Glutamatergic neuron (in vitro differentiated cells): ENCODE measurements at regions not wholly inside any gene's neighbourhood (a gene's known extent, or its start where the extent isn't known, plus 50 kb on each side); places are given as distances from the start of the nearest gene placed in this dataset.

Experiments
- DNase-seq: peaks from one replicate; pipeline ENCODE4 v3.0.0; 2022
- H3K27ac Mint-ChIP-seq: one replicate; pipeline ENCODE4 v1.8.0; 2020; ENCODE audit warnings: mild to moderate bottlenecking, mixed read lengths, inconsistent platforms; ENCODE audit not compliant: unreplicated experiment
- H3K27me3 Mint-ChIP-seq: one replicate; pipeline ENCODE4 v1.8.0; 2020; ENCODE audit warnings: mild to moderate bottlenecking, moderate library complexity, mixed read lengths, inconsistent platforms; ENCODE audit not compliant: unreplicated experiment
- H3K36me3 Mint-ChIP-seq: one replicate; pipeline ENCODE4 v1.8.0; 2020; ENCODE audit warnings: mild to moderate bottlenecking, mixed read lengths, inconsistent platforms; ENCODE audit not compliant: unreplicated experiment
- H3K4me1 Mint-ChIP-seq: one replicate; pipeline ENCODE4 v1.8.0; 2020; ENCODE audit warnings: mild to moderate bottlenecking, low read depth, mixed read lengths, inconsistent platforms; ENCODE audit not compliant: unreplicated experiment
- H3K4me3 Mint-ChIP-seq: one replicate; pipeline ENCODE4 v1.8.0; 2020; ENCODE audit warnings: mild to moderate bottlenecking, mixed read lengths, inconsistent platforms; ENCODE audit not compliant: unreplicated experiment
- H3K9me3 Mint-ChIP-seq: one replicate; pipeline ENCODE4 v1.8.0; 2020; ENCODE audit warnings: mild to moderate bottlenecking, moderate library complexity, mixed read lengths, inconsistent platforms; ENCODE audit not compliant: unreplicated experiment
- CTCF ChIP-seq: fragments of 200-600 bp; sonication (generic); IDR thresholded peaks from one replicate; pipeline ENCODE4 v1.5.0; 2021; ENCODE audit not compliant: partially characterized antibody, unreplicated experiment

DNA sequence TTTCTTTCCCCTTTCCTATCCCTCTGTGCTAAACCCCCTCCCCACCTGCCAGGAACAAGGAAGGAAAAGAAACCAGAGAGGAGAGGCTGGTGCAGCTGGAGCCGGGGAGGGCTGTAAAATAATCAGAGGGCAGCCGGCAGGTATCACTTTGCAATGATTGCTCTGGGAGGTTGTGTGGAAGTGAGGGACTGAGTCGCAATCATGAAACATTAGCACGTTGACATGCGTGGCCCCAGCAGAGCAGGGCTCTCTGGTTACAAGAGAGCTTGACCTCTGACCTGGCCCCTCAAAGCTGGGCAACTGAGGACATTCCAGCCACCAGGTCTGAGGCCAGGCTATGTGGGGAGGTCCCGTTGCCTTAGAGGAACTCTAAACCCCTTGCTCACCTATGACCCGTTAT is 170.8 kb upstream of the BDNF start:
- Mint-ChIP-seq H3K27ac (no peak overlapping the region), H3K36me3 (no peaks in the 10 kb centered on the region), H3K4me1 (no peaks in the 10 kb centered on the region), H3K4me3 (no peak overlapping the region), H3K9me3 (no peaks in the 10 kb centered on the region), H3K27me3 (no peaks in the 10 kb centered on the region)
- DNase-seq: no peak
- no peak for TF ChIP-seq CTCF

- no peak for TF ChIP-seq CTCF
Observed at GRCh38 chr11:27869701-27870100, 169.4 kb upstream of the BDNF start.

GRCh38 chr11:27868709-27869108 is 168.5 kb upstream of the BDNF start:
- TF ChIP-seq CTCF: no peak
- Mint-ChIP-seq H3K9me3 (no peaks in the 10 kb centered on the region), H3K4me3 (no peak overlapping the region), H3K36me3 (no peaks in the 10 kb centered on the region), H3K27me3 (no peaks in the 10 kb centered on the region), H3K27ac (no peak overlapping the region), H3K4me1 (no peaks in the 10 kb centered on the region)
- no peak for DNase-seq

More at GRCh38 chr11:27869701-27870100, 169.4 kb upstream of the BDNF start:
- H3K27me3 Mint-ChIP-seq: no peaks in the 10 kb centered on the region
- H3K4me3 Mint-ChIP-seq: no peak overlapping the region
- no peaks in the 10 kb centered on the region for H3K4me1 Mint-ChIP-seq
- no peaks in the 10 kb centered on the region for H3K9me3 Mint-ChIP-seq
- H3K36me3 Mint-ChIP-seq: no peaks in the 10 kb centered on the region
- DNase-seq: no peak
- no peak overlapping the region for H3K27ac Mint-ChIP-seq

DNA sequence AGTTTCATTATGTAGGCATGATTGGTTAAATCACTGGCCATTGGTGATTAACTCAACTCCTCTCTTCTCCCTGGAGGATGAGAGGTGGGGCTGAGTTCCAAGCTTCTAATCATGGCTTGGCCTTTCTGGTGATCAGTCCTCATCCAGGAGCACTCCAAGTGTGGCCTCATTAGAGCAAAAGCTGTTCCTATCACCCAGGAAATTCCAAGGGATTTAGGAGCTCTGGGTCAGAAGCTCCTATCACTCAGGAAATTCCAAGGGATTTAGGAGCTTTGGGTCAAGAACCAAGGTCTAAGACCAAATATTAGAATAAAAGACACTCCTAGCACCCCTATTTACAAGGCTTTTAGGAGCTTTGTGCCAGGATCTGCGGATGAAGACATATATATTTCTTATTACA is 168.0 kb upstream of the BDNF start:
- no peaks in the 10 kb centered on the region for H3K4me1 Mint-ChIP-seq
- no peak overlapping the region for H3K27ac Mint-ChIP-seq
- DNase-seq: no peak
- no peaks in the 10 kb centered on the region for H3K9me3 Mint-ChIP-seq
- TF ChIP-seq CTCF: no peak
- H3K27me3 Mint-ChIP-seq: no peaks in the 10 kb centered on the region
- H3K36me3 Mint-ChIP-seq: no peaks in the 10 kb centered on the region
- no peak overlapping the region for H3K4me3 Mint-ChIP-seq

- H3K36me3 Mint-ChIP-seq: no peaks in the 10 kb centered on the region
- H3K9me3 Mint-ChIP-seq: no peaks in the 10 kb centered on the region
- H3K4me1 Mint-ChIP-seq: no peaks in the 10 kb centered on the region
- TF ChIP-seq CTCF: no peak
- H3K27me3 Mint-ChIP-seq: no peaks in the 10 kb centered on the region
- no peak for DNase-seq
- no peak overlapping the region for H3K4me3 Mint-ChIP-seq
- H3K27ac Mint-ChIP-seq: no peak overlapping the region
Observed at GRCh38 chr11:27865105-27865504, 164.8 kb upstream of the BDNF start.
